ENCODE measurements at regions not wholly inside any gene's neighbourhood (a gene's known extent, or its start where the extent isn't known, plus 50 kb on each side); places are given as distances from the start of the nearest gene placed in this dataset.

DNA sequence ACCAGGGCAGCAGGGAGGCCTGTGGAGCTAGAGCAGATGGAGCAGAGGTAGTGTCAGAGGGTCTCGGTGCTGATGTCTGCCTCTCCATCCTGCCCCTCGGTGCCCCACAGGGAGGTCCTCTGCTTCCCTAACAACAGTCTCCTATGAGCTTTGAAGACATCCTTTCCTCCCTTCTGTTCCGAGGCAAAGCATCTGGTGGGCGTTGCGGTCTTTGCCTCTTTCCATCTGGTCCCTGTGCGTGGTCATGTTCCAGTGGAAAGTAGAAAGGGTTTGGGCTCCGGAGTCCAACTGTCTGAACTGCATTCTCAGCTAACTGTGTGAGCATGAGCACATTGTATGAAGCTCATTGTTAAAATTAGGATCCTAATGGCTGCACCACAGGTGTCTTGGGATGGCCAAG, 370.6 kb downstream of the AACS start:
- no peaks in the 10 kb centered on the region for H3K36me3 ChIP-seq (ENCODE audit: insufficient read depth, low read length)
- H3K27ac ChIP-seq (ENCODE audit: low read depth, low read length, poor library complexity, severe bottlenecking) = no peak overlapping the region
- no peaks in the 10 kb centered on the region for H3K79me2 ChIP-seq (ENCODE audit: insufficient read depth, low read depth, low read length)
- BruUV-seq (replicated peaks) = no TSS peak
- CTCF ChIA-PET (ENCODE audit: unreplicated experiment) = no interaction called here
- no peaks in the 10 kb centered on the region for H3K9me2 ChIP-seq (ENCODE audit: insufficient read depth, low read length)
- no peak overlapping the region for H3K4me3 ChIP-seq (ENCODE audit: low read depth, low read length, poor library complexity, severe bottlenecking)
- no peak overlapping the region for H2AFZ ChIP-seq (ENCODE audit: low read length)
- intact Hi-C loops (cut with micrococcal nuclease; ENCODE audit: unreplicated experiment) = no loop called here
- no peak overlapping the region for H3K4me2 ChIP-seq (ENCODE audit: low read length)
- H3K4me1 ChIP-seq (ENCODE audit: insufficient read depth, low read length, poor library complexity, severe bottlenecking) = no peaks in the 10 kb centered on the region
- POLR2A ChIA-PET = interaction anchor here (1.0 kb wide), 1 partner anchor 12 kb away, joined by 3 read pairs; no protein-coding TSS in a partner anchor
- no peak for DNase-seq (ENCODE audit: low spot score)
- TF ChIP-seq EZH2phosphoT487 (IDR thresholded peaks at IDR 0.05; ENCODE audit: borderline replicate concordance, low read depth, low read length) = no peak
- TF ChIP-seq CTCF (conservative IDR thresholded peaks at IDR 0.05; ENCODE audit: low read length) = no peak
- H3K9me3 ChIP-seq (ENCODE audit: low read length) = no peaks in the 10 kb centered on the region
- H4K20me1 ChIP-seq (ENCODE audit: insufficient read depth, low read length) = no peaks in the 10 kb centered on the region

DNA sequence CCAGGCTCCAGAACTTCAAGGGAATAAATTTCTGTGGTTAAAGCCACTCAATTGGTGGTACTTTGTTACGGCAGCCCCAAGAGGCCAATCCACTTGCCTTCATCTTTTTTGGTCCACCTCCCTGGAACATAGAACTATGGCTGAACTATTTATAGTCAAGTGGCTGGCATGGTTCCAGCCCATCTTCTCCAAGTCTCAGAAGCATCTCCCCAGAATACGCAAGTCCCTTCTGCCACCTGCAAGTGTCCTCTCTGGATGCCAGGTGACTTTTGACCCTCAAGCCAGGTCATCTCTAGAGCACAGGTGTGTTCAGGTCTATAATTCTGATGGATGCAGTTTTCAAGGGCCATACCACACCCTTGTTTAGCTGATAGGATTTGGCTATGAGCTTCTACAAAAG, 371.5 kb downstream of the AACS start:
- Histone ChIP-seq H3K4me2 (ENCODE audit: low read length) (no peak overlapping the region), H3K79me2 (ENCODE audit: insufficient read depth, low read depth, low read length) (no peaks in the 10 kb centered on the region), H4K20me1 (ENCODE audit: insufficient read depth, low read length) (no peaks in the 10 kb centered on the region), H3K36me3 (ENCODE audit: insufficient read depth, low read length) (no peaks in the 10 kb centered on the region), H2AFZ (ENCODE audit: low read length) (no peak overlapping the region), H3K4me3 (ENCODE audit: low read depth, low read length, poor library complexity, severe bottlenecking) (no peak overlapping the region), H3K27ac (ENCODE audit: low read depth, low read length, poor library complexity, severe bottlenecking) (no peak overlapping the region), H3K9me3 (ENCODE audit: low read length) (no peaks in the 10 kb centered on the region), H3K9me2 (ENCODE audit: insufficient read depth, low read length) (no peaks in the 10 kb centered on the region), H3K4me1 (ENCODE audit: insufficient read depth, low read length, poor library complexity, severe bottlenecking) (no peaks in the 10 kb centered on the region)
- no peak for DNase-seq (ENCODE audit: low spot score)
- BruUV-seq (replicated peaks) = no TSS peak
- ChIA-PET CTCF (ENCODE audit: unreplicated experiment) (no interaction called here), POLR2A (no interaction called here)
- intact Hi-C loops (cut with micrococcal nuclease; ENCODE audit: unreplicated experiment) = no loop called here
- TF ChIP-seq CTCF (conservative IDR thresholded peaks at IDR 0.05; ENCODE audit: low read length) (no peak), EZH2phosphoT487 (IDR thresholded peaks at IDR 0.05; ENCODE audit: borderline replicate concordance, low read depth, low read length) (no peak)

DNA sequence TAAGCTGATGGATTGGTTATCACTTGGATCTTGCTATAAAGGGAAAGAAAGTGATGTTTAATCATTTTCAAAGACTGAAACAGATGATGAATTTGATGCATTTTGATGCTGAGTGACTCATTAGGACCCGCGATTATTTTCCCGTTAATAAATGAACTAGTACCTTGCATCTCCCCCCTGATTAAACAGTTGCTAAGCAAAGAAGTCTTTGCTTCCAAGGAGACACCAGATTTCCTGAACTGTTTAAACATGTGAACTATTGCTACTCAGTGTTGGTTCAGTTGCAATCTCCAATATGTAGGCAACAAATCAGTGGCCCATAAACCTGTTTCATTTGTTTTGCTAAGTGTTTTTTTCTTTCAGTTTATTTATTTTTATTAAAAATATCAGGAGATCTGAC, 375.2 kb downstream of the AACS start:
- intact Hi-C loops (cut with micrococcal nuclease; ENCODE audit: unreplicated experiment) = no loop called here
- CTCF ChIA-PET (ENCODE audit: unreplicated experiment) = no interaction called here
- Histone ChIP-seq H3K9me2 (ENCODE audit: insufficient read depth, low read length) (no peaks in the 10 kb centered on the region), H3K79me2 (ENCODE audit: insufficient read depth, low read depth, low read length) (no peaks in the 10 kb centered on the region), H3K36me3 (ENCODE audit: insufficient read depth, low read length) (no peaks in the 10 kb centered on the region), H3K27ac (ENCODE audit: low read depth, low read length, poor library complexity, severe bottlenecking) (no peak overlapping the region), H3K4me1 (ENCODE audit: insufficient read depth, low read length, poor library complexity, severe bottlenecking) (no peaks in the 10 kb centered on the region), H4K20me1 (ENCODE audit: insufficient read depth, low read length) (no peaks in the 10 kb centered on the region), H3K4me2 (ENCODE audit: low read length) (no peak overlapping the region), H2AFZ (ENCODE audit: low read length) (no peak overlapping the region), H3K9me3 (ENCODE audit: low read length) (no peaks in the 10 kb centered on the region), H3K4me3 (ENCODE audit: low read depth, low read length, poor library complexity, severe bottlenecking) (no peak overlapping the region)
- no peak for DNase-seq (ENCODE audit: low spot score)
- TF ChIP-seq EZH2phosphoT487 (IDR thresholded peaks at IDR 0.05; ENCODE audit: borderline replicate concordance, low read depth, low read length) = no peak
- no peak for TF ChIP-seq CTCF (conservative IDR thresholded peaks at IDR 0.05; ENCODE audit: low read length)
- POLR2A ChIA-PET = no interaction called here
- BruUV-seq (replicated peaks) = no TSS peak
